ENCODE measurements at regions not wholly inside any gene's neighbourhood (a gene's known extent, or its start where the extent isn't known, plus 50 kb on each side); places are given as distances from the start of the nearest gene placed in this dataset.

DNA sequence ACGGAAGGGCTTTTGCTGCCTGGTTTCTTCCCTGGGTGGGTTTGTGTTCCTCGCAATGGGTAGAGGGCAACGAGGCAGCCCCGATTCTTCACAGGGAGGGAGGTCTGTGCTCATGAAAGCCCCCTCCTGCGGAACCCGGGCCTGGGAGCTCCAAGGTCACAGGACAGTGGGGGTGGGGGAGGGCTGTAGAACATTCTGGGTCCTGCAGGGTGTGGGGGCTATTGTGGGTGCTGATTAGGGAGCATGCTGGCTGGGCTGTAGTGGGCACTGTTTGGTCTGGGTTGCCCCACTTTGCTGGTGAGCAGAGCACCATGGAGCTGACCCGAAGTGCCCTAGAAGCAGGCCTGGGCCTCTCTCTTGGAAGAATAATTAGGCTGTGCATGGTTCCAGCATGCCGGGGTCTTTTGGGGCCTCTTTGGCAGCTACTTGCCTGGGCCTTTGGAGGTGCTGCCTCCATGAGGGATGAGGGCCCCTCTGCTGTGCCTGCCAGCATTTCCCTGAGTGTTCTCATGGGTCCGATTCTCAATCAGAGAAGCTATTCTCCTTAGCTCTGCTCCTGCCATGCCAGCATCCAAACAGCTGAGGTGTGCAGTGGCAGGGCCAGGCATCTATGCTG, 232.2 kb upstream of the HS6ST1 start:
- no peak for TF ChIP-seq CTCF (IDR thresholded peaks at IDR 0.05)
- TF ChIP-seq EZH2phosphoT487 (IDR thresholded peaks at IDR 0.05) = no peak

Measured in neural progenitor cell (in vitro differentiated cells).